PC-3 (cell line): ENCODE measurements at regions not wholly inside any gene's neighbourhood (a gene's known extent, or its start where the extent isn't known, plus 50 kb on each side); places are given as distances from the start of the nearest gene placed in this dataset.
"Not testable (repeated sequence)": the region's sequence is repeated elsewhere in the genome, so short reads cannot be mapped to it uniquely, and the experiment has no call there.

Experiments used
- ATAC-seq: fragments of 200-7000 bp; cut with Tn5 transposase; 2 replicates; pipeline ENCODE4 v1.9.1; 2020; ENCODE audit warnings: mild to moderate bottlenecking, moderate library complexity
- BruUV-seq: library from RNA; stranded (reverse); fragments of 400-500 nt; replicated peaks from 2 replicates; lab custom pipeline; 2021; lab: Mats Ljungman, UMichigan
- CTCF ChIA-PET: fragments of 300-600 bp; sonication (Branson Sonifier 250); formaldehyde crosslinking; loops from one replicate; lab custom pipeline; 2022; ENCODE audit warnings: antibody characterized with exemption; lab: Charles Lee
- POLR2A ChIA-PET: fragments of 300-600 bp; sonication (Branson Sonifier 250); formaldehyde crosslinking; loops from one replicate; lab custom pipeline; 2022; ENCODE audit warnings: antibody characterized with exemption; ENCODE audit not compliant: unreplicated experiment; lab: Charles Lee
- DNase-seq: peaks from one replicate; pipeline ENCODE4 v3.0.0-alpha.2; 2015
- H2AFZ ChIP-seq: fragments of 300-600 bp; sonication (generic); 2 replicates; pipeline ENCODE4 v1.6.0; 2016; ENCODE audit warnings: antibody characterized with exemption, low read length
- H3F3A ChIP-seq: fragments of 300-600 bp; sonication (generic); one replicate; pipeline ENCODE4 v1.6.0; 2017; ENCODE audit warnings: antibody characterized with exemption, low read length, control low read depth, mild to moderate bottlenecking; ENCODE audit not compliant: unreplicated experiment
- H3K27ac ChIP-seq: fragments of 300-600 bp; sonication (generic); 2 replicates; pipeline ENCODE4 v1.5.1; 2016; ENCODE audit warnings: mild to moderate bottlenecking, low read length
- H3K27me3 ChIP-seq: fragments of 300-600 bp; sonication (generic); 2 replicates; pipeline ENCODE4 v1.6.1; 2016; ENCODE audit warnings: low read length, mixed read lengths
- H3K36me3 ChIP-seq: fragments of 300-600 bp; sonication (generic); 2 replicates; pipeline ENCODE4 v1.6.1; 2016; ENCODE audit warnings: low read depth, mixed run types, low read length, mixed read lengths
- H3K4me1 ChIP-seq: fragments of 300-600 bp; sonication (generic); 2 replicates; pipeline ENCODE4 v1.5.1; 2016; ENCODE audit warnings: low read length; ENCODE audit not compliant: insufficient read depth
- H3K4me2 ChIP-seq: fragments of 300-600 bp; sonication (generic); 2 replicates; pipeline ENCODE4 v1.6.0; 2016; ENCODE audit warnings: low read length
- H3K4me3 ChIP-seq: fragments of 300-600 bp; sonication (generic); 2 replicates; pipeline ENCODE4 v1.5.1; 2016; ENCODE audit warnings: mild to moderate bottlenecking, low read length, mixed read lengths
- H3K79me2 ChIP-seq: fragments of 300-600 bp; sonication (generic); 2 replicates; pipeline ENCODE4 v1.6.1; 2017; ENCODE audit warnings: low read length, mixed read lengths
- H3K9ac ChIP-seq: fragments of 300-600 bp; sonication (generic); 2 replicates; pipeline ENCODE4 v1.6.0; 2016; ENCODE audit warnings: mild to moderate bottlenecking, low read length
- H3K9me2 ChIP-seq: fragments of 300-600 bp; sonication (generic); replicated peaks from 2 replicates; pipeline ENCODE4 v1.6.1; 2016; ENCODE audit warnings: mixed run types, low read length, mixed read lengths
- H3K9me3 ChIP-seq: fragments of 300-600 bp; sonication (generic); 2 replicates; pipeline ENCODE4 v1.6.1; 2016; ENCODE audit warnings: low read length, mixed read lengths
- H4K20me1 ChIP-seq: fragments of 300-600 bp; sonication (generic); 2 replicates; pipeline ENCODE4 v1.6.1; 2016; ENCODE audit warnings: low read length, mixed read lengths
- EZH2 ChIP-seq: fragments of 300-600 bp; sonication (generic); IDR thresholded peaks from one replicate; pipeline ENCODE4 v1.6.1; 2017; ENCODE audit warnings: antibody characterized with exemption, mild to moderate bottlenecking, low read length; ENCODE audit not compliant: unreplicated experiment
- EZH2phosphoT487 ChIP-seq: fragments of 300-600 bp; sonication (generic); IDR thresholded peaks from 2 replicates; pipeline ENCODE4 v1.6.1; 2018; ENCODE audit warnings: mild to moderate bottlenecking, antibody characterized with exemption, low read length, borderline replicate concordance
- intact Hi-C: fragments of 100-400 bp; cut with micrococcal nuclease; formaldehyde crosslinking; loops from 2 replicates; pipeline ENCODE4 v1.9.0; 2023
- TF ChIP-seq, protein P1 (sequence below): fragments of 300-600 bp; sonication (generic); conservative IDR thresholded peaks from 2 replicates; pipeline ENCODE4 v1.5.1; 2017; ENCODE audit warnings: antibody characterized with exemption, low read depth, mild to moderate bottlenecking, low read length

DNA sequence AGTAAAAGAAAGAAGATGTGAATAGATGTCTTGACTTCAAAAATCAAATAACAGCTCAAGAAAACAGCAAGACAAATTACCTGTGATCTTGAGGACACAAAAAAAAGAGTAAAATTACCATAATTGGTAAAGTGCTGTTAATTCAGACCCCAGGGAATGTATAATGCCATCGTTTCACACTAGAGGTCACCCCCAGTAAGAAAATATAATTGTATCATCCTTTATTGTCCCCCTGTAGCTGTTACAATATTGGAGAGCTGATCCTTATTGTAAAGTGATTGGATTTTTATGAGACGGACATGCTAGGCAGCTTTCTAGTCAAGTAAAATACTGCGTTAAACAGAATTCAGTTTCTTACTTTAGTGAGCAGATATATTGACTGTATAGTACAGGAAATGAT, 377.0 kb downstream of the TLE1 start:
- CTCF ChIA-PET, result interaction anchor here (0.6 to 0.7 kb wide), 2 partner anchors 288 to 317 kb away, joined by 3 read pairs; no protein-coding TSS in a partner anchor
- ATAC-seq, result no peak

DNA sequence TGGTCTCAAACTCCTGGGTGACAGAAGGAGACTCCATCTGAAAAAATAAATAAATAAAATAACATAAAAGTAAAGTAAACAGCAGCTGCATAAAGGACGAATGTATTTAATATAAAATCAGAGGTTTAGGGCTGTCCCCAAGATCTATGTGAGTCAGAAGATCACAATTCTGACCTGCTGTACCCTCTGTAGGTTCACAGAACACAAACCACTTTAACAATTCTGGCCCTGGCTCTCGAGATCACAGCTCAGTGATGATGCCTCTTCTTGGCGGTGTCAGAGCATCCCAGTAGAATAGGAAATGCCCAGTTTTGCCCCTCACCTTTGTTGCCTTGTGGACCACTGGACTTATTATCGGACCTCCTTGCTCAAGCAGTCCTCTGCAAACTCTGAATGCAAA, 380.9 kb downstream of the TLE1 start:
- H3K9me2 ChIP-seq, result no peaks in the 10 kb centered on the region
- CTCF ChIA-PET, result no interaction called here
- BruUV-seq, result no TSS peak

More for the DNA sequence above, 377.0 kb downstream of the TLE1 start:
- H4K20me1 ChIP-seq, result no peaks in the 10 kb centered on the region
- DNase-seq, result peak; percentile 4
- H3K4me1 ChIP-seq, result no peaks in the 10 kb centered on the region
- no peak overlapping the region for H3K9ac ChIP-seq
- no peaks in the 10 kb centered on the region for H3K9me2 ChIP-seq
- POLR2A ChIA-PET, result no interaction called here
- no peak overlapping the region for H3K4me3 ChIP-seq
- H3K27ac ChIP-seq, result no peak overlapping the region
- H3K36me3 ChIP-seq, result no peaks in the 10 kb centered on the region
- no peaks in the 10 kb centered on the region for H3K9me3 ChIP-seq
- H3F3A ChIP-seq, result no peaks in the 10 kb centered on the region
- no peaks in the 10 kb centered on the region for H3K27me3 ChIP-seq
- BruUV-seq, result no TSS peak
- intact Hi-C loops, result loop anchor here (10.0 kb wide), 1 partner anchor 182 kb away; no protein-coding TSS in a partner anchor
- TF ChIP-seq EZH2 (no peak), EZH2phosphoT487 (no peak)
- TF ChIP-seq, protein P1, sequence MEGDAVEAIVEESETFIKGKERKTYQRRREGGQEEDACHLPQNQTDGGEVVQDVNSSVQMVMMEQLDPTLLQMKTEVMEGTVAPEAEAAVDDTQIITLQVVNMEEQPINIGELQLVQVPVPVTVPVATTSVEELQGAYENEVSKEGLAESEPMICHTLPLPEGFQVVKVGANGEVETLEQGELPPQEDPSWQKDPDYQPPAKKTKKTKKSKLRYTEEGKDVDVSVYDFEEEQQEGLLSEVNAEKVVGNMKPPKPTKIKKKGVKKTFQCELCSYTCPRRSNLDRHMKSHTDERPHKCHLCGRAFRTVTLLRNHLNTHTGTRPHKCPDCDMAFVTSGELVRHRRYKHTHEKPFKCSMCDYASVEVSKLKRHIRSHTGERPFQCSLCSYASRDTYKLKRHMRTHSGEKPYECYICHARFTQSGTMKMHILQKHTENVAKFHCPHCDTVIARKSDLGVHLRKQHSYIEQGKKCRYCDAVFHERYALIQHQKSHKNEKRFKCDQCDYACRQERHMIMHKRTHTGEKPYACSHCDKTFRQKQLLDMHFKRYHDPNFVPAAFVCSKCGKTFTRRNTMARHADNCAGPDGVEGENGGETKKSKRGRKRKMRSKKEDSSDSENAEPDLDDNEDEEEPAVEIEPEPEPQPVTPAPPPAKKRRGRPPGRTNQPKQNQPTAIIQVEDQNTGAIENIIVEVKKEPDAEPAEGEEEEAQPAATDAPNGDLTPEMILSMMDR, result no peak; the same call in 1 of the 2 replicates
- no peak overlapping the region for H2AFZ ChIP-seq
- H3K79me2 ChIP-seq, result no peaks in the 10 kb centered on the region
- H3K4me2 ChIP-seq, result no peak overlapping the region

DNA sequence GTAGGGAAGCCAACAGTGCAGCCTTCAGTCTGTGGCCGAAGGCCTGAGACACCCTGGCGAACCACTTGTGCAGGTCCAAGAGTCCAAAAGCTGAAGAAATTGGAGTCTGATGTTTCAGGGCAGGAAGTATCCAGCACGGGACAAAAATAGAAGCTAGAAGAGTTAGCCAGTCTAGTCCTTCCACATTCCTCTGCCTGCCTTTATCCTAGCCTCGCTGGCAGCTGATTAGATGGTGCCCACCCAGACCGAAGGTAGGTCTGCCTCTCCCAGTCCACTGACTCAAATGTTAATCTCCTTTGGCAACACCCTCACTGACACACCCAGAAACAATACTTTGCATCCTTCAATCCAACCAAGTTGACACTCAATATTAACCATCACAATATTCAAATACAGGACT, 381.6 kb downstream of the TLE1 start:
- H3K4me1 ChIP-seq, H3K27me3 ChIP-seq, H3K9me2 ChIP-seq, POLR2A ChIA-PET, ATAC-seq, H3K36me3 ChIP-seq, H3K79me2 ChIP-seq, H3F3A ChIP-seq, H2AFZ ChIP-seq, intact Hi-C loops, H3K9me3 ChIP-seq, CTCF ChIA-PET, DNase-seq, H4K20me1 ChIP-seq, H3K4me2 ChIP-seq, H3K4me3 ChIP-seq, BruUV-seq, H3K9ac ChIP-seq, H3K27ac ChIP-seq: not testable (repeated sequence)

More for the DNA sequence above, 380.9 kb downstream of the TLE1 start:
- no peaks in the 10 kb centered on the region; the same call in 1 of the 2 replicates for H3K4me1 ChIP-seq
- no peaks in the 10 kb centered on the region for H3K27me3 ChIP-seq
- intact Hi-C loops, result no loop called here
- POLR2A ChIA-PET, result no interaction called here
- H3K79me2 ChIP-seq, result no peaks in the 10 kb centered on the region
- H3K27ac ChIP-seq, result no peak overlapping the region
- no peak overlapping the region for H3K9ac ChIP-seq
- no peaks in the 10 kb centered on the region for H3K36me3 ChIP-seq
- H2AFZ ChIP-seq, result no peak overlapping the region
- TF ChIP-seq, protein P1, result no peak
- TF ChIP-seq EZH2, result no peak
- no peak for TF ChIP-seq EZH2phosphoT487
- H4K20me1 ChIP-seq, result no peaks in the 10 kb centered on the region
- no peaks in the 10 kb centered on the region for H3F3A ChIP-seq
- H3K4me3 ChIP-seq, result no peak overlapping the region
- DNase-seq (no peak), ATAC-seq (no peak)
- no peaks in the 10 kb centered on the region for H3K9me3 ChIP-seq
- no peak overlapping the region for H3K4me2 ChIP-seq
